CD4-positive, alpha-beta T cell (primary cell): ENCODE measurements at regions not wholly inside any gene's neighbourhood (a gene's known extent, or its start where the extent isn't known, plus 50 kb on each side); places are given as distances from the start of the nearest gene placed in this dataset.
"Not testable (repeated sequence)": the region's sequence is repeated elsewhere in the genome, so short reads cannot be mapped to it uniquely, and the experiment has no call there.

Source experiments
- ATAC-seq: fragments of 200-7000 bp; cut with Tn5 transposase; one replicate; pipeline ENCODE4 v1.10.0; 2022; ENCODE audit warnings: mild to moderate bottlenecking; ENCODE audit not compliant: poor library complexity
- CTCF ChIA-PET: fragments of 350-600 bp; sonication (Branson Sonifier 250); formaldehyde crosslinking; loops from one replicate; lab custom pipeline; 2021; ENCODE audit warnings: antibody characterized with exemption, inconsistent platforms; lab: Charles Lee
- POLR2A ChIA-PET: fragments of 350-600 bp; sonication (Branson Sonifier 250); formaldehyde crosslinking; loops from one replicate; lab custom pipeline; 2021; ENCODE audit warnings: antibody characterized with exemption, inconsistent platforms; lab: Charles Lee
- DNase-seq, 14 experiments: peaks; one replicate each; pipeline ENCODE4 v3.0.0-alpha.2; 2013 to 2020; ENCODE audit warnings: mixed read lengths in 2 of 14
- H3K27ac ChIP-seq, 2 donors: one replicate each; pipeline versions ENCODE4 v1.5.1 to v1.7.0; 2013; ENCODE audit warnings: low read length in 2 of 2, low read depth in 1 of 2, mild to moderate bottlenecking in 1 of 2
- H3K27me3 ChIP-seq, 2 experiments: 1 replicate in 1 of 2; 2 replicates in 1 of 2; pipeline versions ENCODE4 v1.6.1 to v1.7.0; 2013; ENCODE audit warnings: low read length in 2 of 2, control low read depth in 1 of 2, mild to moderate bottlenecking in 1 of 2, moderate library complexity in 1 of 2; ENCODE audit not compliant: insufficient read depth in 2 of 2, control insufficient read depth in 1 of 2
- H3K36me3 ChIP-seq: one replicate; pipeline ENCODE4 v1.6.1; 2013; ENCODE audit warnings: low read length, control low read depth; ENCODE audit not compliant: insufficient read depth
- H3K4me1 ChIP-seq: one replicate; pipeline ENCODE4 v1.6.1; 2013; ENCODE audit warnings: low read length, control low read depth; ENCODE audit not compliant: insufficient read depth
- H3K4me3 ChIP-seq: one replicate; pipeline ENCODE4 v1.5.1; 2013; ENCODE audit warnings: mild to moderate bottlenecking, low read length, moderate library complexity
- H3K9me3 ChIP-seq, 2 experiments: 1 replicate in 1 of 2; 2 replicates in 1 of 2; pipeline versions ENCODE4 v1.6.1 to v1.7.0; 2013; ENCODE audit warnings: low read length in 2 of 2, mild to moderate bottlenecking in 2 of 2, control low read depth in 1 of 2, moderate library complexity in 1 of 2; ENCODE audit not compliant: control insufficient read depth in 1 of 2, insufficient read depth in 1 of 2
- H3K27ac Mint-ChIP-seq: one replicate; pipeline ENCODE4 v1.8.0; 2020; ENCODE audit warnings: mixed read lengths
- H3K27me3 Mint-ChIP-seq: one replicate; pipeline ENCODE4 v1.8.0; 2021; ENCODE audit warnings: mixed read lengths
- H3K36me3 Mint-ChIP-seq: one replicate; pipeline ENCODE4 v1.8.0; 2021; ENCODE audit warnings: low read depth, mixed read lengths
- H3K4me1 Mint-ChIP-seq: one replicate; pipeline ENCODE4 v1.8.0; 2021; ENCODE audit warnings: low read depth, mixed read lengths
- H3K4me3 Mint-ChIP-seq: one replicate; pipeline ENCODE4 v1.8.0; 2020; ENCODE audit warnings: mild to moderate bottlenecking, mixed read lengths
- H3K9me3 Mint-ChIP-seq: one replicate; pipeline ENCODE4 v1.8.0; 2020; ENCODE audit warnings: mixed read lengths
- intact Hi-C, 2 experiments: fragments of 100-400 bp; cut with DNase I in 1 of 2; cut with micrococcal nuclease in 1 of 2; formaldehyde crosslinking; loops; one replicate each; pipeline versions ENCODE4 v1.15.1 to v1.9.0; 2023 to 2025; cut with DNase I, micrococcal nuclease
- TF ChIP-seq, protein P1 (sequence below): fragments of 200-600 bp; IDR thresholded peaks from one replicate; pipeline ENCODE4 v1.8.0; 2022; ENCODE audit warnings: antibody characterized with exemption, mild to moderate bottlenecking

DNA sequence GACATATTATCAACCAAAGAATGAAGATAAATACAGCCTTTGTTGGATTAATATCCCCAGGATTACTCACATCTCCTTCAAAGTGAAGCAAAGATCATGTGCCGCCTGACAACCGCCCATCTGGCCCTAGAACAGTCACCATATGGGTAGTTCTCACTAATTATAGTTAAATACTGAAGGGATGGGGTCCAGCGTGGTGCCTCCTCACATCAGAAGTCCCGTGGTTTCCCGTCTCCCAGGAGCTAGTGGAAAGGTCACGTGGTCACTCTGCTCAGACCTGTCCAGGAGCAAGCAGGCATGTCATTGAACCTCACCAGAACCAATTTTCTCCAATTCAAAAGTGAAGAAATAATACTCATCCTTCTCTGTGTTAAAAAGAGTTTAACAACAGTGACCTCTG, 434.5 kb downstream of the SHISA9 start:
- no peaks in the 10 kb centered on the region for H3K27me3 ChIP-seq
- TF ChIP-seq, protein P1, sequence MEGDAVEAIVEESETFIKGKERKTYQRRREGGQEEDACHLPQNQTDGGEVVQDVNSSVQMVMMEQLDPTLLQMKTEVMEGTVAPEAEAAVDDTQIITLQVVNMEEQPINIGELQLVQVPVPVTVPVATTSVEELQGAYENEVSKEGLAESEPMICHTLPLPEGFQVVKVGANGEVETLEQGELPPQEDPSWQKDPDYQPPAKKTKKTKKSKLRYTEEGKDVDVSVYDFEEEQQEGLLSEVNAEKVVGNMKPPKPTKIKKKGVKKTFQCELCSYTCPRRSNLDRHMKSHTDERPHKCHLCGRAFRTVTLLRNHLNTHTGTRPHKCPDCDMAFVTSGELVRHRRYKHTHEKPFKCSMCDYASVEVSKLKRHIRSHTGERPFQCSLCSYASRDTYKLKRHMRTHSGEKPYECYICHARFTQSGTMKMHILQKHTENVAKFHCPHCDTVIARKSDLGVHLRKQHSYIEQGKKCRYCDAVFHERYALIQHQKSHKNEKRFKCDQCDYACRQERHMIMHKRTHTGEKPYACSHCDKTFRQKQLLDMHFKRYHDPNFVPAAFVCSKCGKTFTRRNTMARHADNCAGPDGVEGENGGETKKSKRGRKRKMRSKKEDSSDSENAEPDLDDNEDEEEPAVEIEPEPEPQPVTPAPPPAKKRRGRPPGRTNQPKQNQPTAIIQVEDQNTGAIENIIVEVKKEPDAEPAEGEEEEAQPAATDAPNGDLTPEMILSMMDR, result no peak
- no peak overlapping the region for H3K27ac Mint-ChIP-seq
- H3K36me3 ChIP-seq, result no peaks in the 10 kb centered on the region
- DNase-seq (no peak), ATAC-seq (no peak)
- H3K4me3 Mint-ChIP-seq, result no peak overlapping the region
- ChIA-PET CTCF (no interaction called here), POLR2A (no interaction called here)
- H3K9me3 Mint-ChIP-seq, result peaks cover 4% of the 10 kb centered on the region
- no peaks in the 10 kb centered on the region for H3K4me1 Mint-ChIP-seq
- intact Hi-C loops, result no loop called here
- H3K4me3 ChIP-seq, result no peak overlapping the region
- no peaks in the 10 kb centered on the region for H3K36me3 Mint-ChIP-seq
- no peak overlapping the region for H3K27ac ChIP-seq
- H3K9me3 ChIP-seq, result peaks cover 0 to 4% of the 10 kb centered on the region in 2 experiments
- H3K27me3 Mint-ChIP-seq, result peaks cover 7% of the 10 kb centered on the region
- no peaks in the 10 kb centered on the region for H3K4me1 ChIP-seq

DNA sequence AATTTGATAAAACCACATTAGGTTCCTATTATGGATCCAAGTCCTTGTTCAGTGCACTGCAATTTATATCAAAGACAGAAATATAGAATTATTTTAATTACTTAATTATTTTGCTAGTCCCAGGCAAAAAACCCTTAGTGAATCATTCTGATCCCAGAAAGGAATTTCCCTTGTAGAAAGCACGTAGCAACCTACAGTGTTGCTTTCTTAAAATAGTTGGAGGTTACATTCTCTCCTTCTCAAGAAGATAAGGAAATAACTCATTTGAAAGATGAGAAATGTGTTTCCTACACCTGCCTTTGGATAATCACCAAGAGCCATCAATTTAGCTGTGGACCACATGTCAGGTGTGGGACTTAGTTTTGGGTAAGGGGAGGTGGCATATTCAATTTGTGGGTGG, 434.9 kb downstream of the SHISA9 start:
- no peak overlapping the region for H3K4me3 ChIP-seq
- H3K9me3 ChIP-seq, result peaks cover 0 to 4% of the 10 kb centered on the region in 2 experiments
- no peaks in the 10 kb centered on the region for H3K36me3 ChIP-seq
- H3K9me3 Mint-ChIP-seq, result peaks cover 4% of the 10 kb centered on the region
- H3K27me3 Mint-ChIP-seq, result peaks cover 7% of the 10 kb centered on the region
- H3K4me1 Mint-ChIP-seq, result no peaks in the 10 kb centered on the region
- no peak overlapping the region for H3K27ac Mint-ChIP-seq
- H3K4me3 Mint-ChIP-seq, result no peak overlapping the region
- ATAC-seq (no peak), DNase-seq (no peak)
- CTCF ChIA-PET, result no interaction called here
- TF ChIP-seq, protein P1, result no peak
- POLR2A ChIA-PET, result no interaction called here
- no peaks in the 10 kb centered on the region for H3K36me3 Mint-ChIP-seq
- H3K27me3 ChIP-seq, result no peaks in the 10 kb centered on the region
- H3K4me1 ChIP-seq, result no peaks in the 10 kb centered on the region
- intact Hi-C loops, result no loop called here
- no peak overlapping the region for H3K27ac ChIP-seq

DNA sequence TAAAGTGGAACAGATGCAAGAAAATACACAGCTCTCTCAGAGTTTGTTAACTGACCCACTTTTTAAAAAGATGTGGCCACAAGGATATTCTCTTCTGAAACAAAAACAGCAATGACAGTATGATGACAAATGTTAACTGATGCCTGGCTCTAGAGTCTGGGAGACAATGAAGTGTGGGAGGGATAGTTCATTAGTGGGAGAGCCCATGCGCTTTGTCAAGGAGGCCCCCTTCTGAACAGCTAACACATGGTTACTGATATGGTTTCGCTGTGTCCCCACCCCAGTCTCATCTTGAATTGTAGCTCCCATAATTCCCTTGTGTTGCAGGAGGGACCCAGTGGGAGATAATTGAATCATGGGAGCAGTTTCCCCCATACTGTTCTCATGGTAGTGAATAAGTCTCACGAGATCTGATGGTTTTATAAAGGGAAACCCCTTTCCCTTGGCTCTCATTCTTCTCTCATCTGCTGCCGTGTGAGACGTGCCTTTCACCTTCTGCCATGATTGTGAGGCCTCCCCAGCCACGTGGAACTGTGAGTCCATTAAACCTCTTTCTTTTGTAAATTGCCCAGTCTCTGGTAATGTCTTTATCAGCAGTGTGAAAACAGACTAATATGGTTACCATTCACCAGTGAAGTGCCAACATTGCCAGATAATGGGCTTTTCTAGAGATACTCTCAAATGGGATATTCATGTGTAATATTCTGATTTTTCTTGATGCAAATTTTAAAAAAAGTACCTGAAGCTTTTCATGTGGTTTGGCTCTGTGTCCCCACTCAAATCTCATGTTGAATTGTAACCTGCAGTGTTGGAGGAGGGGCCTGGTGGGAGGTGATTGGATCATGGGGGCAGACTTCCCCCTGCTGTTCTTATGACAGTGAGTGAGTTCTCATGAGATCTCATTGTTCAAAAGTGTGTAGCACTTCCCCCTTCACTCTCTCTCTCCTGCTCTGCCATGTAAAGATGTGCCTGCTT, 435.8 kb downstream of the SHISA9 start:
- intact Hi-C loops, ATAC-seq, H3K36me3 ChIP-seq: not testable (repeated sequence)

More for the DNA sequence above, 435.8 kb downstream of the SHISA9 start:
- H3K27me3 Mint-ChIP-seq, H3K4me1 Mint-ChIP-seq, H3K4me3 Mint-ChIP-seq, H3K27ac Mint-ChIP-seq, H3K9me3 Mint-ChIP-seq, H3K9me3 ChIP-seq, H3K36me3 Mint-ChIP-seq, H3K4me1 ChIP-seq, POLR2A ChIA-PET, H3K27me3 ChIP-seq, H3K4me3 ChIP-seq, CTCF ChIA-PET, DNase-seq, H3K27ac ChIP-seq: not testable (repeated sequence)
